Activated CD4-positive, alpha-beta T cell treated with anti-CD3 and anti-CD28 coated beads, Interleukin-2, amount 10 ng/mL, durations not matched to agents 24 days and 14 days (primary cell): ENCODE measurements at regions not wholly inside any gene's neighbourhood (a gene's known extent, or its start where the extent isn't known, plus 50 kb on each side); places are given as distances from the start of the nearest gene placed in this dataset.

Experiments used
- DNase-seq: peaks from one replicate; pipeline ENCODE4 v3.0.0; 2022
- H3K27ac Mint-ChIP-seq: one replicate; pipeline ENCODE4 v1.8.0; 2022; ENCODE audit warnings: mild to moderate bottlenecking, mixed read lengths
- H3K27me3 Mint-ChIP-seq: one replicate; pipeline ENCODE4 v1.8.0; 2022; ENCODE audit warnings: mixed read lengths
- H3K36me3 Mint-ChIP-seq: one replicate; pipeline ENCODE4 v1.8.0; 2022; ENCODE audit warnings: low read depth, mild to moderate bottlenecking, mixed read lengths
- H3K4me1 Mint-ChIP-seq: one replicate; pipeline ENCODE4 v1.8.0; 2021; ENCODE audit warnings: mixed read lengths
- H3K4me3 Mint-ChIP-seq: one replicate; pipeline ENCODE4 v1.8.0; 2022; ENCODE audit warnings: mild to moderate bottlenecking, moderate library complexity, mixed read lengths
- H3K9me3 Mint-ChIP-seq: one replicate; pipeline ENCODE4 v1.8.0; 2021; ENCODE audit warnings: mixed read lengths
- intact Hi-C: fragments of 100-400 bp; cut with micrococcal nuclease; formaldehyde crosslinking; loops from one replicate; pipeline ENCODE4 v1.15.1; 2023

DNA sequence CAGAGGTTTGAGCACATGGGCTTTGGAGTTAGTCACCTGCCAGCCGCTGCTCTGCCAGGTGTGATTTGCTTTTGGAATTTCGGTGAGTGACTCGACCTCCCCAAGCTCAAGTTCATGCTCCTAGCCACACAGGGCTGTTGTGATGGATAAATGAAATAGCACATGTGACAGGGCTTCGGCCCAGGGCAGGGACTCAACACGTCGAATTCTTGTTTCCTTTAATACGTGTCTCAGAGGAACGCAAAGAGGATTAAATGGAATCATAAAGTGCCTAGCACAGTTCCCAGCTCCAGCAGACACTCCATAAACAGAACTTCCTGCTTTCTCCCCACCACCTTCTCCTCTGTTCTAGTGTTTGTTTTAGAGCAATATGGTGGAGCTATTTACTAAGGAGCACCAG, 88.3 kb upstream of the CHST15 start:
- peaks cover 3% of the 10 kb centered on the region for H3K4me1 Mint-ChIP-seq
- intact Hi-C loops, result no loop called here

GRCh38 chr10:124180947-124181549, 87.7 kb upstream of the CHST15 start:
- no peak overlapping the region for H3K27ac Mint-ChIP-seq
- no peak for DNase-seq
- no peaks in the 10 kb centered on the region for H3K36me3 Mint-ChIP-seq
- H3K9me3 Mint-ChIP-seq, result no peaks in the 10 kb centered on the region
- H3K27me3 Mint-ChIP-seq, result peaks cover 6% of the 10 kb centered on the region
- H3K4me1 Mint-ChIP-seq, result peaks cover 3% of the 10 kb centered on the region
- intact Hi-C loops, result no loop called here
- no peak overlapping the region for H3K4me3 Mint-ChIP-seq

More for the DNA sequence above, 88.3 kb upstream of the CHST15 start:
- no peak for DNase-seq
- Mint-ChIP-seq H3K27me3 (peaks cover 5% of the 10 kb centered on the region), H3K9me3 (no peaks in the 10 kb centered on the region), H3K27ac (no peak overlapping the region), H3K36me3 (no peaks in the 10 kb centered on the region), H3K4me3 (no peak overlapping the region)

- H3K4me1 Mint-ChIP-seq, result peaks cover 6% of the 10 kb centered on the region
- peaks cover 9% of the 10 kb centered on the region for H3K27me3 Mint-ChIP-seq
- no peak for DNase-seq
- no peak overlapping the region for H3K27ac Mint-ChIP-seq
- no peaks in the 10 kb centered on the region for H3K36me3 Mint-ChIP-seq
- no peak overlapping the region for H3K4me3 Mint-ChIP-seq
- H3K9me3 Mint-ChIP-seq, result no peaks in the 10 kb centered on the region
- intact Hi-C loops, result no loop called here
Observed at GRCh38 chr10:124180044-124180745, 86.8 kb upstream of the CHST15 start.

DNA sequence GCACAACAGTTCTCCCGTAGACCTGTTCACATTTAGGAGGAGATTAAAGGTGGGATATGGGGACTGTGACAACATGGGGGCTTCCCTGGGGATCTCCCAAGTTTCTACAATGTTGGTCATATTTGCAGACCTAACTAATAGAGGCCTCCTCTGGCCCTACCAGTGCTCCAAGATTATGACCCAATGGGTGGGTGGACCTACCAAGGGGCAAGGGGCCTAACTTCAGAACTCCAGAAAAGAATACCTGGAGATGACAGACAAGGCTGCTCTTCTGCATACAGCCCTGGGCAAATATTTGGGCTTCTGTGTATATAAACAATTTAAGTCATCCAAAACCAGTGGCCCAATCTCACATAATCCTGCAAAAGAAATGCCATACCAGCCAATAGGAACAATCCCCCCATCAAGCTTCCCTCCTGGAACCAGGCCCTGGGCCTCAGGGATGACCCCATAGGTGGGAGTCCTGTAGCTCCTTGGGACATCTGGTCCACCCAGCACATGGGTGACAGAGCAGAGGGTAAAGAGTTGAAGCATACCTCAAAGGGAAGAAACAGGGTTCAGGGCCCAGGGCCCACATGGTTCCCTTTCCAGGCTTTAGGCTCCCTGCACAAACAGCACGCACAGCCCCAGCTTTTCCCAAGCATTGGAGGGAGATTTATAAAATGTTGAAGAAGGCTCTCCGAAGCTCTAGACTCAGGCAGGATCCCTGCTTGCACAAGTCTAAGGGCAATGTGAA, 86.1 kb upstream of the CHST15 start:
- intact Hi-C loops, result no loop called here

DNA sequence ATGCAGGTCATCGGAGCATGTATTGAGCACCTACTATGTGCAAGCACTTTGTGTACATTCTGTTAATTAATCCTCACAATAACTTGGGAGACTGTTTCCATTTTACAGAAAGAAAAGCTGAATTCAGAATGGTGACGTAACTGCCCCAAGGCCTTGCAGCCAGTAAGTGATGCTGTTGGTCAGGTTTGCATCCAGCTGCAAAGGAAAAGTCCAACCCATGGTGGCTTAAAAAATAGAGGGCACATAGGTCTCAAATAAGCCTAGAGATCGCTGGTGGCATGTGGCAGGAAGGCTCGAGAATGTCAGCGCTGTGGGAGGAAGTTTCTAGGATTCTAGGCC, 83.8 kb upstream of the CHST15 start:
- no peak for DNase-seq
- Mint-ChIP-seq H3K27ac (no peak overlapping the region), H3K36me3 (no peaks in the 10 kb centered on the region), H3K9me3 (no peaks in the 10 kb centered on the region), H3K27me3 (peaks cover 9% of the 10 kb centered on the region), H3K4me1 (peaks cover 6% of the 10 kb centered on the region), H3K4me3 (no peak overlapping the region)
- intact Hi-C loops, result no loop called here

More for the DNA sequence above, 86.1 kb upstream of the CHST15 start:
- H3K27me3 Mint-ChIP-seq, result peaks cover 9% of the 10 kb centered on the region
- no peak overlapping the region for H3K27ac Mint-ChIP-seq
- no peak for DNase-seq
- no peaks in the 10 kb centered on the region for H3K36me3 Mint-ChIP-seq
- H3K9me3 Mint-ChIP-seq, result no peaks in the 10 kb centered on the region
- H3K4me3 Mint-ChIP-seq, result no peak overlapping the region
- peaks cover 6% of the 10 kb centered on the region for H3K4me1 Mint-ChIP-seq

- Mint-ChIP-seq H3K9me3 (no peaks in the 10 kb centered on the region), H3K36me3 (no peaks in the 10 kb centered on the region), H3K4me3 (no peak overlapping the region), H3K4me1 (peaks cover 6% of the 10 kb centered on the region), H3K27ac (no peak overlapping the region), H3K27me3 (peaks cover 9% of the 10 kb centered on the region)
- intact Hi-C loops, result no loop called here
- DNase-seq, result no peak
Observed at GRCh38 chr10:124176349-124177179, 83.2 kb upstream of the CHST15 start.

DNA sequence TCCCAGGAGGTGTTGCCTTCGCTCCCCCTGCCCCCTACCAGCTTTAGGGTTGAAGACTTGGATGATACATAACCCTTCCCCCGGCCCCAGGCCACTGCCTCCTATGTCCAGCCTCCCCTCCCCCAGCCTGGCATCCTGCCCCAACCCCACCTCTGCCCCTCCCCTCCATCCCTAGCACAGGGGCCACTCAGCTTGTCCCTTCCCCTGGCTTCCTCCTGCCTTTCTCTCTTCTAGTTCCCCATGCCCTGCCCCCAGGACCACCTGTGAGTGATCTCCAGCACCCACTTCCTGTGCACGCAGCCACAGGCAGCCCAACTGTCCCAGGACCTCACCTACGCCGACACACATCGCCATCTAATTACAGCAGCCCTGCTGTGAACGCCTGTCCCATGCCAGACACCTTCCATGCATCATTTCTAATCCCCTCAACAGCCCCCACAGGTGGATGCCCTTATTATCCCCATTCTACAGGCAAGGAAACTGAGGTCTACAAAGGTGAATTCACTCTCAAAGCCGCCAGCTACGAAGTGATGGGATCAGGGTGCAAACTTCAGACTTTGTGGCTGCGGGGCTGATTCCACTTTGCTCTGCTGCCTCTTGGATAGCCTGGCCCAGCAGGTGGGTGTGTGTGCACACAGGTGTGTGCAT, 82.4 kb upstream of the CHST15 start:
- intact Hi-C loops, result no loop called here
- H3K27me3 Mint-ChIP-seq, result peaks cover 9% of the 10 kb centered on the region
- DNase-seq, result no peak
- no peak overlapping the region for H3K4me3 Mint-ChIP-seq
- no peak overlapping the region for H3K27ac Mint-ChIP-seq
- H3K36me3 Mint-ChIP-seq, result no peaks in the 10 kb centered on the region
- no peaks in the 10 kb centered on the region for H3K9me3 Mint-ChIP-seq
- H3K4me1 Mint-ChIP-seq, result peaks cover 4% of the 10 kb centered on the region

DNA sequence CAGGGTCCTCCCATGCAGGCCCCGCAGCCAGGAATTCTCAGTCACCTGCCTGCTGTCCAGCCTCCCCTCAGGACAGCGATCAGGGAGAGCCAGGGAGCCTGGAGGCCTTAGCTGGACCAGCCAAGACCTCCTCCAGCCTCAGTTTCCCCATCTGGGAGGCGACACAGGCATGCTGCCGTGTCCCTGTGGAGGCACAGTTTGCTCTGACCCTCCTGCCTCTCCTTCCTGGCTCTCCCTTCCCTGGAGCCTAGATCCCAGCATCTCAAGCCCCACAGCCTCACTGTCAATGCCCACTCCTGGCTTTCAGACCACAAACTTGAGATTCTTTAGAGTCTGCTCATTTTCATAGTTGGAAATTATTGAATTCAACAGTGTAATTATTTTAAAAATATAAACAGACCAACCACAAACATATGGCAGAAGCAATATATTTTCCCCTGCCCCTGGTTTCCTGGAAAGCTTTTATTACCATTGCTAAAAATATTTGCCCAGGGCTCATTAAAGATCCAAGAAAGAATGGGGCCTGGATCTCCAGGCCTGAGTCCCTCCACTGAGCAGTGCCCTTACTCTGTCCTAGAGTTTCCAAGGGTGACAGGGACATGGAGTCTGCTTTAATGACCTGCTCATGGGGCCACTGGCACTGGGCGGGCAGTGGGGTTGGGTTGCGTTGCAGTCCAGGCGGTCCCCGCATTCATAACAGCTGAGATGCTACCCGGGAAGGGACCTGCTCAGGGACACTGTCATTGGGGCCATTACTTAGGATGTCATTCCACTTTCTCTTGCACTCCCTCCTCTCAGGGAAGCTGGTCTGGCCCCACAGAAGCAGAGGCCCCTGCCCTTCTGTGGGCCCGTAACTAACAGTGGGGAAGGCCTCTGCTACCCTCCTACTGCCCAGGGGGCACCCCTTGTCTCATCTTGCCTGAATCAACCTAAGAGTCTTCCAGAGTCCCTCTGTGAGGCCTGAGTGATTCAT, 81.6 kb upstream of the CHST15 start:
- H3K27me3 Mint-ChIP-seq, result peaks cover 9% of the 10 kb centered on the region
- DNase-seq, result no peak

GRCh38 chr10:124174071-124174566, 80.7 kb upstream of the CHST15 start:
- intact Hi-C loops, result no loop called here
- Mint-ChIP-seq H3K36me3 (no peaks in the 10 kb centered on the region), H3K9me3 (no peaks in the 10 kb centered on the region), H3K27me3 (peaks cover 9% of the 10 kb centered on the region), H3K4me3 (no peak overlapping the region), H3K27ac (no peak overlapping the region), H3K4me1 (peaks cover 4% of the 10 kb centered on the region)
- no peak for DNase-seq

More for the DNA sequence above, 81.6 kb upstream of the CHST15 start:
- H3K4me1 Mint-ChIP-seq, result peaks cover 4% of the 10 kb centered on the region
- H3K9me3 Mint-ChIP-seq, result no peaks in the 10 kb centered on the region
- no peak overlapping the region for H3K27ac Mint-ChIP-seq
- H3K4me3 Mint-ChIP-seq, result no peak overlapping the region
- H3K36me3 Mint-ChIP-seq, result no peaks in the 10 kb centered on the region
- intact Hi-C loops, result no loop called here

- H3K36me3 Mint-ChIP-seq, result no peaks in the 10 kb centered on the region
- H3K27me3 Mint-ChIP-seq, result peaks cover 9% of the 10 kb centered on the region
- intact Hi-C loops, result no loop called here
- no peaks in the 10 kb centered on the region for H3K9me3 Mint-ChIP-seq
- no peak overlapping the region for H3K4me3 Mint-ChIP-seq
- H3K27ac Mint-ChIP-seq, result no peak overlapping the region
- peaks cover 4% of the 10 kb centered on the region for H3K4me1 Mint-ChIP-seq
- DNase-seq, result no peak
Observed at GRCh38 chr10:124173298-124173900, 80.0 kb upstream of the CHST15 start.

DNA sequence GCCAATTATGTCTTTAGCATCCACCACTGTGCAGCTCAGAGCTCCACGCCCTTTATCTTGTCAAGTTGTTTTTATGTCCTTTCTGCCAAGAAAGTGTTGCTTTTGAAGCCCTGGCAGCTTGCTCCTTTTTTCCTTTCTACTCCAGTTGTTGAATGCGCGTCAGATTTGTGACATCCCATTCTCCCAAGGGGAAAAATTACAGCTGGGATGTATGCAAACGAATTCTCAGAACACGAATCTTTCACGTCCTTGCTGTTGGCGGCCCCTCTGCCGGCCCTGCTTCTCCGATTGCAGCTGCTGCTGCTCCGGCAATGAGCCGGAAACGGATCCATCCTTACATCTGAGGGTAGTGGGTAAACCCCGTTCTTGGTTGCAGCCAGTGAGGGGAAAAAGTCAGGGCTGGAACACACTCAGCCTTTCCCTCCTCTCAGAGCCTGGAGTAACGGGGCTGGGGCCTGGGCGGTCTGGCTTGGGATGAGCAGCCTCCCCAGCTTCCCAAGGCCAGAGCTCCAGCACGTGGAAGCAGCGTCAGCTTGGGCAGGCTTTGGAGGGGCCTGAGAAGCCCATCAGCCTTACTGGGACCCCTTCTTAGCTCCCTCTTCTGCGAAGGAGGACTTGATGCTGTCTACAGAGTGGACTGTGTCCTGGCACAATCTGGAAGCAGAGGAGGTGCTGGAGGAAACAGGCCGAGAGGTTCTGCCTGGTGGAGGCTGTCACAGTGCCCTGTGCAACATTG, 79.0 kb upstream of the CHST15 start:
- no peaks in the 10 kb centered on the region for H3K9me3 Mint-ChIP-seq
- H3K27me3 Mint-ChIP-seq, result peaks cover 7% of the 10 kb centered on the region
- intact Hi-C loops, result no loop called here
- DNase-seq, result no peak
- no peak overlapping the region for H3K4me3 Mint-ChIP-seq
- H3K4me1 Mint-ChIP-seq, result peaks cover 4% of the 10 kb centered on the region
- H3K27ac Mint-ChIP-seq, result no peak overlapping the region
- H3K36me3 Mint-ChIP-seq, result no peaks in the 10 kb centered on the region

DNA sequence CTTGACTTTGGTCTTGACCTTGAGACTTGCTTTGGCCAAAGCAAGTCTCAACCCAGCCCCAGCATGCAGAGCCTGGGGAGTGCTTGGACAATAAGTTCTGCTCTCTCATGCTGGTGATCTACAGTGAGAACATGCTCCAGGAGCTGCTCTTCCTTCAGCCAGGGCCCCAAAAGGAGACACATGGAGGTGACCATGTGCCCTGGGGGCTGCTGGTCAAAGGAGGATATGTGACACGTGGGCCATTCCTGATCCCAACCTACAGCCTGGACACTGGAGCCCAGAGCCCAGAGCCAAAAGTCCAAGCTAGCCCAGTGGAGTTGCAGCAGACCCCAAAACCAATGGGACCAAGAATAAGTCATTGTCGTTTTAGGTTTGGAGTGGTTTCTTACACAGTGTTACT, 78.2 kb upstream of the CHST15 start:
- peaks cover 3% of the 10 kb centered on the region for H3K27me3 Mint-ChIP-seq
- H3K36me3 Mint-ChIP-seq, result no peaks in the 10 kb centered on the region

More for the DNA sequence above, 78.2 kb upstream of the CHST15 start:
- no peaks in the 10 kb centered on the region for H3K9me3 Mint-ChIP-seq
- no peak overlapping the region for H3K27ac Mint-ChIP-seq
- no peak overlapping the region for H3K4me3 Mint-ChIP-seq
- peaks cover 4% of the 10 kb centered on the region for H3K4me1 Mint-ChIP-seq
- intact Hi-C loops, result no loop called here
- no peak for DNase-seq
